Left ventricle myocardium inferior (tissue), 1 donor: ENCODE measurements at regions not wholly inside any gene's neighbourhood (a gene's known extent, or its start where the extent isn't known, plus 50 kb on each side); places are given as distances from the start of the nearest gene placed in this dataset.
"Not testable (repeated sequence)": the region's sequence is repeated elsewhere in the genome, so short reads cannot be mapped to it uniquely, and the experiment has no call there.

ENCODE experiments used
- DNase-seq: peaks from one replicate; pipeline ENCODE4 v3.0.0-alpha.2; 2020
- H3K27ac ChIP-seq: fragments of 200-600 bp; replicated peaks from 2 replicates; pipeline ENCODE4 v1.8.0; 2021
- H3K27me3 ChIP-seq: fragments of 200-600 bp; 2 replicates; pipeline ENCODE4 v1.8.0; 2021; ENCODE audit warnings: low read depth
- H3K36me3 ChIP-seq: fragments of 200-600 bp; 2 replicates; pipeline ENCODE4 v1.8.0; 2021
- H3K4me1 ChIP-seq: fragments of 200-600 bp; 2 replicates; pipeline ENCODE4 v1.8.0; 2021
- H3K4me3 ChIP-seq: fragments of 200-600 bp; 2 replicates; pipeline ENCODE4 v1.8.0; 2021; ENCODE audit warnings: mild to moderate bottlenecking, moderate library complexity
- H3K9me3 ChIP-seq: fragments of 200-600 bp; replicated peaks from 2 replicates; pipeline ENCODE4 v1.8.0; 2021
- CTCF ChIP-seq: fragments of 200-600 bp; IDR thresholded peaks from 2 replicates; pipeline ENCODE4 v1.8.0; 2021; ENCODE audit warnings: antibody characterized with exemption, mild to moderate bottlenecking, borderline replicate concordance
- intact Hi-C: fragments of 100-400 bp; cut with micrococcal nuclease; formaldehyde crosslinking; loops from one replicate; pipeline ENCODE4 v1.11.0; 2022
- donor health status: DM: no; HTN: yes; CAD: no; lungs with severe emphysema.

- Histone ChIP-seq H3K36me3 (no peaks in the 10 kb centered on the region), H3K9me3 (no peaks in the 10 kb centered on the region), H3K4me1 (no peaks in the 10 kb centered on the region), H3K27me3 (no peaks in the 10 kb centered on the region), H3K27ac (no peak overlapping the region), H3K4me3 (no peak overlapping the region)
- no peak for DNase-seq
- no peak for TF ChIP-seq CTCF
- intact Hi-C loops = no loop called here
Measured at GRCh38 chr4:84147831-84148230, 351.3 kb downstream of the NKX6-1 start.

GRCh38 chr4:84146300-84146959 is 352.7 kb downstream of the NKX6-1 start:
- Histone ChIP-seq H3K36me3 (no peaks in the 10 kb centered on the region), H3K27ac (no peak overlapping the region), H3K4me3 (no peak overlapping the region), H3K4me1 (no peaks in the 10 kb centered on the region), H3K27me3 (no peaks in the 10 kb centered on the region), H3K9me3 (no peaks in the 10 kb centered on the region)
- intact Hi-C loops = no loop called here
- no peak for DNase-seq
- no peak for TF ChIP-seq CTCF

GRCh38 chr4:84145176-84145575 is 353.9 kb downstream of the NKX6-1 start:
- intact Hi-C loops = no loop called here
- H3K36me3 ChIP-seq = no peaks in the 10 kb centered on the region
- no peak for DNase-seq
- no peak overlapping the region for H3K4me3 ChIP-seq
- H3K27ac ChIP-seq = no peak overlapping the region
- H3K4me1 ChIP-seq = no peaks in the 10 kb centered on the region
- no peaks in the 10 kb centered on the region for H3K9me3 ChIP-seq
- no peaks in the 10 kb centered on the region for H3K27me3 ChIP-seq
- TF ChIP-seq CTCF = no peak

GRCh38 chr4:84126911-84127310 is 372.2 kb downstream of the NKX6-1 start:
- H3K27ac ChIP-seq, DNase-seq, H3K27me3 ChIP-seq, intact Hi-C loops, H3K9me3 ChIP-seq, H3K4me1 ChIP-seq, H3K4me3 ChIP-seq, H3K36me3 ChIP-seq: not testable (repeated sequence)

- no peak for TF ChIP-seq CTCF
- H3K27ac ChIP-seq = no peak overlapping the region
- no peaks in the 10 kb centered on the region for H3K36me3 ChIP-seq
- no peaks in the 10 kb centered on the region for H3K4me1 ChIP-seq
- H3K9me3 ChIP-seq = no peaks in the 10 kb centered on the region
- DNase-seq = no peak
- intact Hi-C loops = no loop called here
- H3K27me3 ChIP-seq = no peaks in the 10 kb centered on the region
- no peak overlapping the region for H3K4me3 ChIP-seq
Measured at GRCh38 chr4:84126061-84126787, 372.9 kb downstream of the NKX6-1 start.

- Histone ChIP-seq H3K4me3 (no peak overlapping the region), H3K9me3 (peaks cover 21% of the 10 kb centered on the region), H3K27ac (no peak overlapping the region), H3K4me1 (no peaks in the 10 kb centered on the region), H3K27me3 (no peaks in the 10 kb centered on the region), H3K36me3 (no peaks in the 10 kb centered on the region)
- TF ChIP-seq CTCF = no peak
- DNase-seq = no peak
- intact Hi-C loops = no loop called here
Measured at GRCh38 chr4:84110040-84110439, 389.1 kb downstream of the NKX6-1 start.

- DNase-seq, H3K27me3 ChIP-seq, H3K4me3 ChIP-seq, intact Hi-C loops, H3K27ac ChIP-seq, H3K4me1 ChIP-seq, H3K36me3 ChIP-seq: not testable (repeated sequence)
- peaks cover 16% of the 10 kb centered on the region for H3K9me3 ChIP-seq
Measured at GRCh38 chr4:84101653-84102625, 397.2 kb downstream of the NKX6-1 start.
